Astrocyte (in vitro differentiated cells and primary cell): ENCODE measurements at regions not wholly inside any gene's neighbourhood (a gene's known extent, or its start where the extent isn't known, plus 50 kb on each side); places are given as distances from the start of the nearest gene placed in this dataset.

Experiments
- CTCF ChIP-seq: IDR thresholded peaks from 2 replicates; pipeline ENCODE4 v1.5.1; 2011; ENCODE audit warnings: low read depth, mild to moderate bottlenecking, inconsistent platforms, low read length, moderate library complexity; ENCODE audit not compliant: insufficient read depth
- EZH2 ChIP-seq: IDR thresholded peaks from 2 replicates; pipeline ENCODE4 v1.6.1; 2012; ENCODE audit warnings: mild to moderate bottlenecking, low read length, inconsistent platforms; ENCODE audit not compliant: insufficient read depth

GRCh38 chr5:166074582-166075481 is 2216.6 kb upstream of the WWC1 start:
- TF ChIP-seq CTCF (no peak), EZH2 (no peak)
